ENCODE measurements at regions not wholly inside any gene's neighbourhood (a gene's known extent, or its start where the extent isn't known, plus 50 kb on each side); places are given as distances from the start of the nearest gene placed in this dataset.

DNA sequence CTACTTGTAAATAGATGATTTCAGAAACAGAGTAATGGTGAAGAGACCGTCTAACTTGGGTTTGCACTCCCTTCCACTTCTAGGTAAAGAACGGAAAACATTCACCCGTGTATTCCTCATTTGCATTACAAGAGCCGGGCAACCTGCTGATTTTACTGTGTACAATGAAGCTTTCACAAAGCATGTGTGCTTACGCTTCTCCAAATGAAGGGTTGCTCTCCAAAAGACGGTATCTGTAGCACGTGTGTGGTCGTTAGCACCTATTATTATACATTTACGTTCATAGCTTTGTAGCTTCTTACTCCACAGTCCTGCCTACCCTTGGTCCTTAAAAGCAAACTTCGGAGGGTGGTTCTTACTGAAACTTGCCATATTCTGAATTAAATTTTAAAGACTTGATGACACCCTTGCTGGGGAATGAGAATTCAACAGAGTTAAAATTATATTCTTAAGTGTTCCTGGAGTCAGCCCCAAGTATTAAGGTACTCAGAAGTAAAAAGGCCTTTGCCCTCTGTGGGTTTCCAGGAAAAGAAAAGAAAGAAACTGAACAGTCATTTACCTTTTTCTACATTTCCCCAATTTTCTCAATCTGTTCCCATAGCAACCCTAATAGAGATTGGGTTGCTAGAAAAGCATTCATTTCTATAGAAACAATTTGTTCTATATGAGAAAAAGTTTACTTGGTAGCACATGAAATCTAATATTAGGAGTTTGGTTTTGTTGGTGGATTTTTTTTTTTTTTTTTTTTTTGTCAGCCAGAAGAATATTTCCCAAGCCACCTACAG is 61.9 kb upstream of the KCNG1 start:
- no peak for TF ChIP-seq CTCF (IDR thresholded peaks at IDR 0.05; ENCODE audit: borderline replicate concordance, control extremely low read depth, extremely low read depth, insufficient read depth, missing control alignments)
- in situ Hi-C loops (cut with MboI; ENCODE audit: low sequenced_read_pairs, unreplicated experiment), result no loop called here
- no peak for DNase-seq (ENCODE audit: low spot score)

- no peak for TF ChIP-seq CTCF (IDR thresholded peaks at IDR 0.05; ENCODE audit: borderline replicate concordance, control extremely low read depth, extremely low read depth, insufficient read depth, missing control alignments)
- DNase-seq (ENCODE audit: low spot score), result no peak
- in situ Hi-C loops (cut with MboI; ENCODE audit: low sequenced_read_pairs, unreplicated experiment), result no loop called here
Observed at GRCh38 chr20:51083447-51083846, 60.5 kb upstream of the KCNG1 start.

DNA sequence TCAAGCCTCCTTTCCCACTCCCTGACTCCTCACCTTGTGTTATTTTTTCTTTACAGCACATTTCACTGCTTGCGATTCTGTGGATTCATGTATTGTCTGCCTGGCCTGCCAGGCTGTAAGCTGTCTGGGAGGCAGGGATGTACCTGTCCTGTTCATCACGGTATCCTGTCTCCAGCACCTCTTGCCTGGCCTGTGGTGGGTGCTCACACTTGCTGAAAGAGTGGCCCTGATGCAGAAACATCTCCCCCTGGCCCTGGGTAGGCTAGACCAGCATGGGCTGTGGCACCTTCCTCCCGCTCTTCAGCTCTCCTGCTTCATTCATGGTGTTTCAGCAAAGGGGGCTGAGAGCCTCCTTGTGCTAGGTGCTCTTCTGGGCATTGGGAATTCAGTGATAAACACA is 60.1 kb upstream of the KCNG1 start:
- DNase-seq (ENCODE audit: low spot score), result no peak
- no peak for TF ChIP-seq CTCF (IDR thresholded peaks at IDR 0.05; ENCODE audit: borderline replicate concordance, control extremely low read depth, extremely low read depth, insufficient read depth, missing control alignments)
- in situ Hi-C loops (cut with MboI; ENCODE audit: low sequenced_read_pairs, unreplicated experiment), result no loop called here

GRCh38 chr20:51080516-51080915 is 57.6 kb upstream of the KCNG1 start:
- no peak for TF ChIP-seq CTCF (IDR thresholded peaks at IDR 0.05; ENCODE audit: borderline replicate concordance, control extremely low read depth, extremely low read depth, insufficient read depth, missing control alignments)

GRCh38 chr20:51079488-51079887 is 56.6 kb upstream of the KCNG1 start:
- DNase-seq (ENCODE audit: low spot score), result no peak
- TF ChIP-seq CTCF (IDR thresholded peaks at IDR 0.05; ENCODE audit: borderline replicate concordance, control extremely low read depth, extremely low read depth, insufficient read depth, missing control alignments), result no peak
- in situ Hi-C loops (cut with MboI; ENCODE audit: low sequenced_read_pairs, unreplicated experiment), result no loop called here

More at GRCh38 chr20:51080516-51080915, 57.6 kb upstream of the KCNG1 start:
- in situ Hi-C loops (cut with MboI; ENCODE audit: low sequenced_read_pairs, unreplicated experiment), result no loop called here
- DNase-seq (ENCODE audit: low spot score), result no peak

- in situ Hi-C loops (cut with MboI; ENCODE audit: low sequenced_read_pairs, unreplicated experiment), result no loop called here
- DNase-seq (ENCODE audit: low spot score), result no peak
Observed at GRCh38 chr20:51077686-51078060, 54.8 kb upstream of the KCNG1 start.

More at GRCh38 chr20:51077686-51078060, 54.8 kb upstream of the KCNG1 start:
- no peak for TF ChIP-seq CTCF (IDR thresholded peaks at IDR 0.05; ENCODE audit: borderline replicate concordance, control extremely low read depth, extremely low read depth, insufficient read depth, missing control alignments)
